ENCODE measurements at regions not wholly inside any gene's neighbourhood (a gene's known extent, or its start where the extent isn't known, plus 50 kb on each side); places are given as distances from the start of the nearest gene placed in this dataset.

DNA sequence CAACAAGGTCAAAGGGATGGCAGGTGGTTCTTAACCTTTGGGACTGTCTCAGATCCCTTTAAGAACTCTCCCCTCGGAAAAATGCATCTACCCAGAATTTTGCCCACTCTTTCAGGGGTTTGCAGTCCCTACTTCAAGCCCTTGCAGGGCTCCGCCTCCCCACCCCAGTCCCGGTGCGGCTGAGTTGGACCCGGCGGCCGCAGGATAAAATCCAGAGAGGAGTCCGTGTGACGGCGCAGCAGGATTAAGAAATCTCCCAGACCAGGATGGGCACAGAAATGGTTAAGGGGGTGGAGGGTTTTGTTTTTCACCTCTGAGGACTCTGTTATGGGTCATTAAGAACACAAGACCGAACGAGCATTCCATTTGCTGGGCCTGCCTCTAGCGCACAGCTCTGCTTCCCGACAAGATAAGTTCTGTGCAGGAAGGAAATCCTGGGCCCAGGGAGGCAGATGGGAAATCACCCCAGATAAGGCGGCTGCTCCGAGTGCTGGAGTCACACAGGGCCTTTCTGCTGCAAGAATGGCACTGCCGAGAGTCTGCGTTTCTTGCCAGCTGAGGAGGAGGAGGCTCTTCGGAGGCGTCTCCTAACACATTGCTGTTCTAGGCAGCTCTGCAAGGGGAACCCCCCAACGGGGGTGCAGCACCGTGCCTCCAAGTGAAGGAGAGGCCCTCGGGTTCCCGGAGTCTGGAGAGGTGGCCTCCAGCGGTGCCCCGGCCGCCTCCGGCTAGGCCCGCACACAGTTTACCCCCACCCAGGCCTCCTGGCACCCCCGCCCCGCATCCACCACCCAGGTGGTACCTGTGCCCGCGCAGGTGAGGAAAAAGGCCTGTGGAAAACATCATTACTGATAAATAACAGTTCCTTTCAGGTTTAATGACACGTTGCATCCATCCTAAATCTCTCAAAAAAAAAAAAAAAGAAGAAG is 277.6 kb downstream of the BCOR start:
- DNase-seq, result no peak

GRCh38 chrX:39820938-39821708 is 276.6 kb downstream of the BCOR start:
- peak in 1 of 2 donors; percentile 1 for DNase-seq

DNA sequence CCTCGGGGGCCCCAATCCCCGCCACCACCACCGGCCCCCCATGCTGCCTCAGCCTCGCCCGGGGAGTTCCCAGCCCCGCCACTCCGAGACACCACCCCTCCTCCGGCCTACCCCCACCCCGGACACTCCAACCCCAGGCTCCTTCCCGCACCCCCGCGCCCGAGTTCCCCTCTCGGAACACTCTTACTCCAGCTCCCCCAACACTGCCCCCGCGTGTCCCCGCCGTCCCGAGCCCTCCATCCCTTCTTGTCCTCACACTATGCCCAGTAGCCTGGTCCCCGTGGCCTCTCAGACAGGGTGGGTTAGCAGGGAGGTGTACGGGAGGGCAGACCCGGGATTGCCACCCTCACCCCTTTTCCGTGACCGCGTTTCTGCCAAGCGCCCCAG is 276.1 kb downstream of the BCOR start:
- no peak for DNase-seq

DNA sequence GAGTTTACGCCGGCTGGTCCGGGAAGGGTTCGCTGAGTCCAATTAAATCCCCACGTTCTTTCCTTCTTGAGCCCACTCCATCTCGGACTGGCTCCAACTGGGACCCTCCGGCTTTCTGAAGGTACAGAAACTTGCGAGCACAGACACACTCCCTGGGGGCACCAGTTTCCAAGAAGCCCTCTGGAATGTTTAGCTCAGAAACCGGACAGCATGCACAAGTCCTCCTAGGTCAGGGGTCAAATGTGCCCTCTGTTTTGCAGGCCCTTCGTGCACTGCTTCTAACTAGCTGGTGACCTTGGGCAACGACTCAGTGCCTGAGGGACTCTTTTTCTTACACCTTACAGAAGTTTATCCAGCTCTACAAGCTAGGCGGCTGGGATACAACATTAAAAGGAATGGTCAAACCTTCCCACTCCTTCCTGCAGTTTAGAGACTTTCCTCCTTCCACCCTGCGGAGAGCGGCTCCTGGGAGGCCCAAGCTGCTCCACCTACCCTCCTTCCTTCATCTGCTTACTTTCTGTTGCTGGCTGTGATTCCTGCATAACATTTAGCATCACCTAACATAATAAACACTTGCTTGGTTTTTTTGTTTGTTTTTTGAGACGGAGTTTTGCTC is 275.5 kb downstream of the BCOR start:
- no peak for DNase-seq

DNA sequence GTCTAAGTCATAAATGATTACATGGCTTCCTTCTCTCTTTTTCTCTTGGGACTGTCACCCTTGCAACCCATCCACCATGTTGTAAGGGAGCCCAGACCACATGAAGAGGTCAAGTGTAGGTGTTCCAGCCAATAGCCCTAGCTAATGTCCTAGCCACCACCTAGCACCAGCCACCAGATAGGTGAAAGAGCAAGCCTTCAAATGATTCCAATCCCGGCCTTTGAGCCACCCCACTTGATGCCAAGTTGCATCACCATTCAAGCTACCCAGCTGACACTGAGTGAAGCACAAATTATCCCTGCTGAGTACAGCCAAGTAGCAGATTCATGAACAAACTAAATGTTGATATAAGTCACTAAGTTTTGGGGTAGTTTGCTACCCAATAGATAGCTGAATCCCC is 274.3 kb downstream of the BCOR start:
- no peak for DNase-seq

DNA sequence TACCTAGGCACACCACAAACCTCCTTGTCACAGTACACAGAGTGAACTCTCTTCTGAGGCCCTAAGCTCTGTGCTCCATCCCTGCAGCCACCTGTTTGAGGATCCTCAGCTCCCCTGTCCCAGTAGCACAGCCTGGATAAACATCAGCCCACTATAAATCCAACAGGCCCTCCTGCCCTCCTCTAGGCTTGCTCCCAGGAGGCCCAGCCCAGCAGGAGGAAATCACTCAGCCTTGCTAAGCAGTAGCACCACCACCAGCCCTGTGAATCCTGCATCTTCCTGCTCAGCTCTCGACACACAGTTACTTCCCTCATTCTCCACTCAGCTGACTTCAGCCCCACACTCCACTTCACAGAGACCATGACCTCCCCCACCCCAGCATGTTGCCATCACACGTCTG is 273.9 kb downstream of the BCOR start:
- DNase-seq, result peak in 1 of 2 donors; percentile 44

GRCh38 chrX:39826813-39827543 is 270.8 kb downstream of the BCOR start:
- no peak for DNase-seq

DNA sequence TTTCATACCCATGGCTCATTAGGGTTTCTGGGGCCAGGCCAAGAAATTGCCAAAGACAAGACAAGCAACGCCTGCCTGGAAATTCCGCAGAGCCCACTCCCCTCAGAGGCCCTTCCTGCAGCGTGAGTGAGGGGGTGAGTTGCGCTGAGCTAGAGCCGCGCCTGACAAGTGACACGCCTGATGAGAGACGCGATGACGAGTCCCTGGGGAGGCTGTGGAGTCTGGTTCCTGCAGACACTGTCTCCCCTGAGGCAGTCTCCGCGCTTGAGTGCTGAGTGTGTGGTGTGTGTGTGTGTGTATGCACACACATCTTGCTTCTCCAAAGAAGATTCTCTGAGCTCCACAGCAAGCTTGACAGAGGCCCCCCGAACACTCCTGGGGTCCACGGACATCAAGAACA is 269.8 kb downstream of the BCOR start:
- DNase-seq, result no peak

DNA sequence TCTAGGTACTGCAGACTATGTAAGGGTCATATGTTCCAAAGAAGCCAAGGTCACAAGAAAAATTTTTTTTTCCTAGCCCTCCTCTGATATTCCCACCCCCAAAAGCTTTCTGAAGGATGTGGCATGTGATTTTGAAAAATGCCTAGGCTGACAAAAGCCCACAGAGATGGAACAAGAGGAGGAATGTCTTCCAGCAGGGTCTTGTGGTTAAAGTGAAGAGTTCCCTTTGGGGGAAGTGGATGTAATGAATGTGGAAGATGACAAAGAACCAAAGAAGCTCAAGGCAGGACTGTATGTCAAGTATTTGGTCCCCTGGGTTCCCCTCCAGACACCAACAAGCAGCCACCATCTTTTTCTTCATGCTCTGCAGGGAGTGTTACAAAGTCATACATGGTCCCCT is 268.8 kb downstream of the BCOR start:
- DNase-seq, result no peak

- DNase-seq, result no peak
Measured at GRCh38 chrX:39829965-39830364, 267.8 kb downstream of the BCOR start.

DNA sequence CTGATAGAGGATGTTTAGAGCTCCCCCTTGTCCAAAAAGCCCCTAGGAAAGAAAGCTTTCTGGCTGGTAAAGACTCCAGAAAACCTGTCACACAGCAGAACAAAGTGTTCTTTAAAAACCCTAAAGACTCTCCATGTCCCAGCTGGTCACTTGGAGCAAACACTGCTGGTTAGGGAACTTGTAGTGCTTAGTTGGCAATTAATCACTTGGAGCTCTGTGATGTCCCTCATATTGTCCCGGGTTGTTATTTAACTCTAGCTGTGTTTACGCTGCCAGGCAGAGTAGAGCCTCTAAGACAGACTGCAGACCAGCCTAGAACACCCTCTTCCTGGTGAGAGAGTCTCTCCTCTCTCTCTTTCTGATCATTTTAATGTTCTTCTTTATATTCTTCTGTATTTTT is 267.3 kb downstream of the BCOR start:
- no peak for DNase-seq

DNA sequence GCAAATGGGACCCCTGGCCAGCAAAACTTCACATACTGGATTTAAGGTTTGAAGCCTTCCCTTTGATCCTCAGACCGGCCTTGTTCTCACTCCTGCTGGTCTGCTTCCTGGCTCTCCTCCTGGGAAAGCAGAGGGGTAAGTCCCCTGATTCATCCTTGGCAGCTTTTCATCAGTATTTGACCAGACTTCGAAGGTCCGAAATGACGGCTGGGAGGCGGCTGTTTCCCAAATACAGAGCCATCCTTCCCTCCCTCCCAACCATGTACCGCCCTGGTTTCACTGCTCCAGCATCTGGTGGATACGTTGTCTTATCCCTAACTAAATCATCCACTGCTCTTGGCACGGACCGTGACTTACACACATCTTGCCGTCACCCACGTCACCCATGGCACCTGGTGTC is 265.5 kb downstream of the BCOR start:
- DNase-seq, result no peak

GRCh38 chrX:39834600-39834999 is 263.2 kb downstream of the BCOR start:
- no peak for DNase-seq

DNA sequence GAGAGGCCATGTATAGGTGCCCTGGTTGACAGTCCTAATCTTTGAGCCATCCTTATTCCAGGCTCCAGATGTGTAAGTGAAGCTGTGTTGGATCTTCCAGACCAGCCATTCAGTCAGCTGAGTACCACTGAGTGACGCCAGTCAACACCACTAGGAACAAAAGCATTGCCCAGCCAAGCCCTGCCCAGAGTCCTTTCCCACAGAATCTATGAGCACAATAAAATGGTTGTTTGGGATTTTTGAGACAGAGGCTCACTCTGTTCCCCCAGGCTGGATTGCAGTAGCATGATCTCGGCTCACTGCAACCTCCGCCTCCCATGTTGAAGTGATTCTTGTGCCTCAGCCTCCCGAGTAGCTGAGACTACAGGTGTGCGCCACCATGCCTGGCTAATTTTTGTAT is 262.5 kb downstream of the BCOR start:
- no peak for DNase-seq

DNA sequence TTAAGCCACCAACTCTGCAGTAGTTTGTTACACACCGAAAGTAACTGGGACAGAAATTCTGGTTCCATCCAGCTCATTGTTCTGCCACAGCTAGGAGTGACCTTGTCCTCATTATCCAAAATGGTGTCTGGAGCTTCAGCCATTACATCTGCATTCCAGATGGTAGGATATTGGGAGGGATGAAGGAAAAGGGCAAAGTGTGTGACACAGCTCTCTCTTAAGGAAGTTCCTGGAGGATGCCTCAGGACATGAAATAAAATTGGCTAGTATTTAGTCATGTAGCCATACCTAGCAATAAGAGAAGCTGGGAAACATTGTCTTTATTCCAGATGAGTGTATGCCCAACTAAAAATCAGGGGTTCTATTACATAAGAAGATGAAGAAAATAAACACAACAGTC is 262.0 kb downstream of the BCOR start:
- DNase-seq, result no peak

- no peak for DNase-seq
Measured at GRCh38 chrX:39836802-39837420, 260.8 kb downstream of the BCOR start.

GRCh38 chrX:39837688-39838087 is 260.1 kb downstream of the BCOR start:
- no peak for DNase-seq

DNA sequence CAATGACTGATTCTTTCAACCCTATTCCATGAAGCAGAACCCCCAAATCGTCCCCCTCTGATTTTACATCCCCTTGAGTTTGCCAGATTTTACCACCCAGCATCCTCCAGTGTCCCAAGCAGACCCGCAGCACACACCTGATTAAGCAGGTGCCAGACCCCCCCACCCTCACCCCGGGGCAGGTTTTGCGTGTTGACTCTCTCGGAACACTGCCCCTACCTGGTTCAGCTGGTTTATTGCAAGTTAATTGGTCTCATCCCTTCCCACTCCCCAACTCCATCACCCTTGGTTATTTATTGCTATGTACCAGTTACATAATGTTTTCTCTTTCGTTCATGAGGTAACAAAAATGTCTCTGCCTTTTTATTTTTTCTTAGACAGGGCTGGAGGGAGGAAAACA is 258.4 kb downstream of the BCOR start:
- no peak for DNase-seq

DNA sequence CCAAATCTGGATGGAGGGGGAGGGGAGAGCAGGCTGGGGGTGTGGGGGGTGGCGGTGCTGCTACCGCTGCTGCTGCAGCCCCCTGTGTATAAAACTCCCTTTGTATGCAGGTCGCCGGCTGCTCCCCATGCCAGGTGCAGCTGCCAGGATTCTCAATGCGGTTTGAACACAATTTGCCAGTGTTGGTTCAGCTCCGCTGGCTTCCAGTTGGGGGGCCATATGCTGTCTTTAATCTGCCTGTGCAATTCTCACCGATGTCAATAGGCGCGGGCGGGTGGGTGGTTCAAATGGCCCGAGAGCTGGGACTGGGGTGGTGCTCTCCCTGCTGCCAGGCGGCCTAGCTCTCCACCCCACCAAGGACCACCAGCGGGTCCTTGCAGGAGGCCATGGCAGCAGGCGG is 257.6 kb downstream of the BCOR start:
- no peak for DNase-seq

- no peak for DNase-seq
Measured at GRCh38 chrX:39840581-39841093, 257.1 kb downstream of the BCOR start.

DNA sequence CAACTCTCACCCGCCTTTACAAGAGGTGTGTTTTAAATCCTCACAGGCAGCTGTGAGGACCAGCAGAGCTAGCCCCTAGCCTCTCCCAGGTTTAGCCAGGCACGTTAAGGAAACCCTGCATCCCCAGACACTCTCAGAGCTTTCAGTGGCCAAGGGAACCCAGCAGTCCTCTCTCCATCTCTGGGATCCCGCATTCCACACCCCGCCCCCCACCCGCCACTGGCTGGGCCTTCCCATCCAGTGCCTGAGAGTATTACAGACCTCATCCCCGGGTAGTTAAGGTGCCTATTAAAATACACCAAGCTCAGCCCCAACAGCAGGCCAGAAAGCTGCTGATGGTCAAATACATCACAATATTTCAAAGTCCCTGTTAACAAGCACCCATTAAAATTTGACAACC is 256.2 kb downstream of the BCOR start:
- no peak for DNase-seq

DNA sequence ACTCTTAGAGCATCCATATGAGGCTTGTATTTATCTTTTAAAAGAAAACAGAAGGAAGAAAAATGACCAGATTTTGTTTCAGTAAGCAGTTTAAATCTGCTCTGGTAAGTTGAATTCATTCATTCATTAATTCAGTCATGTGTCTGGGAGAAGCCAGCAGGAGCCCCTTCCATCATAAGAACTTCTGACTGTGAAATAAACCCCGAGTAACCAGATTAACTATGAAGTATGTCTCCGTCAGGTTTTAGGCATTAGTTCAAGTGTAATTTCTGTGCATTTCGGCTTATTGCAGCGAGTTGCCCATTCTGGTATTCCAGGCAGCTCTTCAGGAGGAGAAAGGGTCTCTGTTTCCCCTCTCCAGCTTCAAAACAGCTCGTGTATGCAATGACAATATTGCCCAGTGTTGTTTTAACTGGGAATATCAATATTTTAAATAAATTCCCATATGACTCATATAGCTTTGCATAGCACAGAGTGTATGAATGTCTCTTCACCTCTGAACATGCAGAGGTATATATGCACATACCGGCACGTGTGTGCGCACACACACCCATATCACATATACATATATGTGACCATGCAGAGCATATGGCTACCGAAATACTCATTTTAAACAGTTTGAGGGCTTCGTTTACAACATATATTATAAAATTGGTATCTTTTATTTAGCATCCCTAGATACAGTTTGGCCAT is 255.3 kb downstream of the BCOR start:
- no peak for DNase-seq

Data from bone marrow (tissue), 2 donors.